SK-N-SH (cell line): ENCODE measurements at regions not wholly inside any gene's neighbourhood (a gene's known extent, or its start where the extent isn't known, plus 50 kb on each side); places are given as distances from the start of the nearest gene placed in this dataset.

ENCODE experiments used
- CTCF ChIP-seq: fragments of 200-600 bp; sonication (generic); IDR thresholded peaks from 2 replicates; pipeline ENCODE4 v1.6.1; 2017; ENCODE audit warnings: antibody characterized with exemption, mild to moderate bottlenecking, moderate library complexity
- FOXM1 ChIP-seq: IDR thresholded peaks from 2 replicates; pipeline ENCODE4 v1.4.0; 2012; ENCODE audit warnings: low read depth, mild to moderate bottlenecking
- GABPA ChIP-seq: IDR thresholded peaks from 2 replicates; pipeline ENCODE4 v1.4.0; 2012; ENCODE audit warnings: low read depth, mild to moderate bottlenecking
- MAX ChIP-seq: IDR thresholded peaks from 2 replicates; pipeline ENCODE4 v1.4.0; 2012; ENCODE audit warnings: low read depth
- TEAD4 ChIP-seq: IDR thresholded peaks from 2 replicates; pipeline ENCODE4 v1.4.0; 2012; ENCODE audit warnings: mild to moderate bottlenecking, borderline replicate concordance; ENCODE audit not compliant: insufficient read depth
- USF2 ChIP-seq: fragments of 150-350 bp; IDR thresholded peaks from 2 replicates; pipeline ENCODE4 v1.6.1; 2017; ENCODE audit warnings: antibody characterized with exemption, low read length, low read depth, borderline replicate concordance
- YY1 ChIP-seq: IDR thresholded peaks from 2 replicates; pipeline ENCODE4 v1.4.0; 2012; ENCODE audit warnings: low read depth, mild to moderate bottlenecking

GRCh38 chr9:10855847-10856246 is 243.0 kb upstream of the PTPRD start:
- TF ChIP-seq FOXM1 (no peak), CTCF (peak; percentile 69), YY1 (no peak), USF2 (no peak), TEAD4 (no peak), GABPA (no peak), MAX (no peak)
